Stomach (tissue), 8 donors: ENCODE measurements at regions not wholly inside any gene's neighbourhood (a gene's known extent, or its start where the extent isn't known, plus 50 kb on each side); places are given as distances from the start of the nearest gene placed in this dataset.

Source experiments
- DNase-seq, 2 donors: peaks; one replicate each; pipeline versions ENCODE4 v3.0.0 to v3.0.0-alpha.2; 2013 to 2019
- H3K27ac ChIP-seq, 5 donors: fragments of 200-600 bp in 4 of 5; sonication (generic) in 4 of 5; one replicate each; pipeline ENCODE4 v1.5.1; 2013 to 2019; ENCODE audit warnings: mild to moderate bottlenecking in 1 of 5, moderate library complexity in 1 of 5
- H3K27me3 ChIP-seq, 3 donors: fragments of 200-600 bp; sonication (generic); one replicate each; pipeline ENCODE4 v1.5.1; 2017 to 2019; ENCODE audit warnings: mixed run types in 1 of 3
- H3K36me3 ChIP-seq, 4 donors: fragments of 200-600 bp; sonication (generic); 1 replicate in 3 of 4; 2 replicates in 1 of 4; pipeline ENCODE4 v1.5.1; 2016 to 2019
- H3K4me1 ChIP-seq, 4 donors: fragments of 200-600 bp; sonication (generic); one replicate each; pipeline ENCODE4 v1.5.1; 2016 to 2019
- H3K4me3 ChIP-seq, 4 donors: fragments of 200-600 bp; sonication (generic) in 3 of 4; one replicate each; pipeline ENCODE4 v1.5.1; 2016 to 2019; ENCODE audit warnings: mild to moderate bottlenecking in 1 of 4
- H3K9me3 ChIP-seq, 4 donors: fragments of 200-600 bp; sonication (generic); one replicate each; pipeline ENCODE4 v1.5.1; 2016 to 2019
- EP300 ChIP-seq: sonication (generic); formaldehyde crosslinking; IDR thresholded peaks from one replicate; pipeline ENCODE4 v1.6.1; 2017; ENCODE audit warnings: antibody characterized with exemption
- POLR2A ChIP-seq, 4 donors: fragments of 450-650 bp; IDR thresholded peaks; one replicate each; pipeline ENCODE4 v1.6.1; 2016; ENCODE audit warnings: antibody characterized with exemption in 4 of 4, control low read depth in 2 of 4, mild to moderate bottlenecking in 1 of 4, moderate library complexity in 1 of 4
- POLR2AphosphoS5 ChIP-seq, 3 donors: sonication (generic); formaldehyde crosslinking; IDR thresholded peaks; one replicate each; pipeline ENCODE4 v1.6.1; 2016; ENCODE audit warnings: antibody characterized with exemption in 3 of 3
- WGBS, 5 donors: extraction: QIAGEN DNeasy Blood & Tissue Kit in 3 of 5; methylation state at CpG; one replicate each; pipeline versions ENCODE4 v1.1.5 to v1.1.7; 2013 to 2018; 5-methylcytosine and 5-hydroxymethylcytosine counted together
- intact Hi-C: fragments of 100-400 bp; cut with DNase I; formaldehyde crosslinking; loops from one replicate; pipeline ENCODE4 v1.15.1; 2023; ENCODE audit warnings: low total_unique reads
- TF ChIP-seq, protein P1 (sequence below), 7 experiments: fragments of 450-650 bp in 4 of 7; fragments of 200-600 bp in 3 of 7; sonication (generic) in 3 of 7; IDR thresholded peaks; one replicate each; pipeline ENCODE4 v1.5.1; 2016 to 2019; ENCODE audit warnings: antibody characterized with exemption in 7 of 7, control low read depth in 2 of 7, mild to moderate bottlenecking in 1 of 7
- donor health status: healthy with polysubstance abuse.
- donor health status: Bipolar disorder and iron deficiency.
- donor health status: healthy.

DNA sequence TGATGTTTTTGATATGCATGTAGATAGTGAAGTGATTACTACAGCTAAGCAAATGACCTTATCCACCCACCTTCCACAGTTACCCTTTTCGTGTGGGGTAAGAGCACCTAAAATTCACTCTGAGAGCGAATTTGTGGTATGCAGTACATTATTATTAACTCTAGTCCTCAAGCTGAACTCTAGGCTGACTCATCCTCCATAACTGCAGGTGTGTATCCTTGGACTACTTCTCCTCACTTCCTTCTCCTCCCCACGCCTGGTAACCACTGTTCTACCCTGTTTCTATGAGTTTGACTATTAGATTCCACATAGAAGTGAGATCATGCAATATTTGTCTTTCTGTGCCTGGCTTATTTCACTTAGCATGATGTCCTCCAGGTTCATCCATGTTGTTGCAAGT is 484.6 kb downstream of the GATA3 start:
- WGBS, 5 donors = 67 to 79% (median 73%) methylated on average over 3 of the region's 3 CpGs
- Histone ChIP-seq H3K27me3 (no peaks in the 10 kb centered on the region), H3K4me3 (no peak overlapping the region), H3K36me3 (no peaks in the 10 kb centered on the region), H3K4me1 (no peaks in the 10 kb centered on the region), H3K27ac (no peak overlapping the region), H3K9me3 (peaks cover 4 to 8% (median 6%) of the 10 kb centered on the region in 4 donors)
- TF ChIP-seq, protein P1, sequence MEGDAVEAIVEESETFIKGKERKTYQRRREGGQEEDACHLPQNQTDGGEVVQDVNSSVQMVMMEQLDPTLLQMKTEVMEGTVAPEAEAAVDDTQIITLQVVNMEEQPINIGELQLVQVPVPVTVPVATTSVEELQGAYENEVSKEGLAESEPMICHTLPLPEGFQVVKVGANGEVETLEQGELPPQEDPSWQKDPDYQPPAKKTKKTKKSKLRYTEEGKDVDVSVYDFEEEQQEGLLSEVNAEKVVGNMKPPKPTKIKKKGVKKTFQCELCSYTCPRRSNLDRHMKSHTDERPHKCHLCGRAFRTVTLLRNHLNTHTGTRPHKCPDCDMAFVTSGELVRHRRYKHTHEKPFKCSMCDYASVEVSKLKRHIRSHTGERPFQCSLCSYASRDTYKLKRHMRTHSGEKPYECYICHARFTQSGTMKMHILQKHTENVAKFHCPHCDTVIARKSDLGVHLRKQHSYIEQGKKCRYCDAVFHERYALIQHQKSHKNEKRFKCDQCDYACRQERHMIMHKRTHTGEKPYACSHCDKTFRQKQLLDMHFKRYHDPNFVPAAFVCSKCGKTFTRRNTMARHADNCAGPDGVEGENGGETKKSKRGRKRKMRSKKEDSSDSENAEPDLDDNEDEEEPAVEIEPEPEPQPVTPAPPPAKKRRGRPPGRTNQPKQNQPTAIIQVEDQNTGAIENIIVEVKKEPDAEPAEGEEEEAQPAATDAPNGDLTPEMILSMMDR (IDR thresholded peaks at IDR 0.05) = no peak
- TF ChIP-seq POLR2AphosphoS5 (IDR thresholded peaks at IDR 0.05) (no peak), EP300 (no peak), POLR2A (IDR thresholded peaks at IDR 0.05) (no peak)
- no peak for DNase-seq
- intact Hi-C loops = no loop called here

DNA sequence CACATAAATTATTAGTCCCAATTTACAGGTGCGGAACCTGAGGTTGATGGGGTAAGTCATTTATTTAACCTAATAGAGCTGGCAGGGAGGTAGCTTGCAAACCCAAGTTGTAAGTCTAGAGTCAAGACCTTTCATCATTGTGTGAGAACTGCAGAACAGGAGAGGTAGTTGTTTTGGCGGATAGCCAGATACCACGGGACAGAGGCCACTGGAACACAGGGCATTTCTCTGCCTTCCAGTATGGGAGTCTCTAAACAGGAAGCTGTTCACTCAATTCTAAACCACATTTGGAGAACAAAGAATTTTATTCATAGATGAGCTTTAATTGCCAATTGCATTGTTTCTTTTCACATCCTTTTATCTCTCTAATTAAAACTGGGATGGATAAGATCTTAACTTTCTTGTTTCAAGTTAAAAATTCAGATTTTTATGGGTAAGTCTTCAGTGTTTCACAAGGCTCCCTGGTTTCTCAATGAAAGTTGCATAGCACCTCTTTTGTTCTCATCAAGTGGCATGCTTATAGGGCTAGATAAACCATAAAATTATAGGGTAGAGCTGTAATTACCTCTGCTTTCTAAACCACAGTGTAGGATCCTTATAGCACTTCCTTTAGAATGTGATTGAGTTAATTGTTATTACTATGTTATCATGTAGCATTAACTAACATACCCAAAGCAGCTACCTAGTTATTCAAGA is 489.0 kb downstream of the GATA3 start:
- H3K4me1 ChIP-seq = no peaks in the 10 kb centered on the region
- TF ChIP-seq POLR2AphosphoS5 (IDR thresholded peaks at IDR 0.05) (no peak), POLR2A (IDR thresholded peaks at IDR 0.05) (no peak), EP300 (no peak)
- TF ChIP-seq, protein P1 (IDR thresholded peaks at IDR 0.05) = no peak
- H3K4me3 ChIP-seq = no peak overlapping the region
- 25 to 38% (median 31%) methylated on average over 3 of the region's 3 CpGs for WGBS, 5 donors
- peaks cover 4 to 16% (median 6%) of the 10 kb centered on the region in 4 donors for H3K9me3 ChIP-seq
- H3K27me3 ChIP-seq = no peaks in the 10 kb centered on the region
- intact Hi-C loops = no loop called here
- no peaks in the 10 kb centered on the region for H3K36me3 ChIP-seq
- no peak overlapping the region for H3K27ac ChIP-seq
- DNase-seq = peak; percentile 63 to 71

DNA sequence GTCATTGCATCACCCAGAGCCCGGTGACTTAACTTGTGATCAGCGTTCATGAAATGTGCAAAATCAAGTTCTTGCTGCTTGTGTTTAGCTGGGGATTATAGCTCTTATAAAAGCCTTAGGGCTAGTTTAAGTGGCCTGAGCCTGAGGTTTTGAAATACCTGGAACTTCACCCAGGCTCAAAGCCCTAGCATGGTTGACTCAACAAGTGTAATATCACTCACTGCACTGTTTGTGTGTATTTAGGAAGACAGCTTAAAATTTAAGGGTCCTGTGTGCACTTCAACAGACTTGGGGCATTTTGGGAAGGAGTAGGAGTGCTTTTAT is 489.5 kb downstream of the GATA3 start:
- Histone ChIP-seq H3K9me3 (peaks cover 4 to 16% (median 6%) of the 10 kb centered on the region in 4 donors), H3K36me3 (no peaks in the 10 kb centered on the region), H3K27ac (no peak overlapping the region), H3K27me3 (no peaks in the 10 kb centered on the region), H3K4me3 (no peak overlapping the region), H3K4me1 (no peaks in the 10 kb centered on the region)
- WGBS, 5 donors = 70 to 85% (median 75%) methylated on average over 2 of the region's 2 CpGs
- intact Hi-C loops = no loop called here
- TF ChIP-seq POLR2AphosphoS5 (IDR thresholded peaks at IDR 0.05) = no peak
- DNase-seq = peak in 1 of 2 donors; percentile 9

DNA sequence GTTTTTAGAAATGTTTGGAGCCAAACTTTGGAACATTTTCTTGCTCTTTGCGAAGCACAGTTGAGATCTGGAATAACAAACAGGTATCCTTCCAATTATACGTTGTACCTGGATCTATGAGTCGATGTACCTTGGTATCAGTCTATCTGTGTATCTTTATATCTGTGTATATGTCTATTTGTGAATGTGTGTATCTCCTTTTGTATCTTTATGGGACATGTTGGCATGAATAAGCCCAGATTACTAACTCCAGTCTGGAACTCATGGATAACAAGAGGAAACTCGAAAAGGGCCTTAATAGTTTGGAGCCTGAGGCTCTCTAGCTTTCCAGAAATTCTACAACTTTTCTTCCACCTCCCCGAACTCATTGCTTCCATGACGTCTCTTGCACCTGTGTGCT is 490.0 kb downstream of the GATA3 start:
- TF ChIP-seq, protein P1 (IDR thresholded peaks at IDR 0.05) = no peak
- TF ChIP-seq EP300 (no peak), POLR2A (IDR thresholded peaks at IDR 0.05) (no peak), POLR2AphosphoS5 (IDR thresholded peaks at IDR 0.05) (no peak)
- intact Hi-C loops = no loop called here
- 86 to 95% (median 91%) methylated on average over 6 of the region's 6 CpGs for WGBS, 5 donors
- Histone ChIP-seq H3K36me3 (no peaks in the 10 kb centered on the region), H3K4me1 (no peaks in the 10 kb centered on the region), H3K27me3 (no peaks in the 10 kb centered on the region), H3K27ac (no peak overlapping the region), H3K9me3 (peaks cover 2 to 11% (median 6%) of the 10 kb centered on the region in 4 donors), H3K4me3 (no peak overlapping the region)
- no peak for DNase-seq

DNA sequence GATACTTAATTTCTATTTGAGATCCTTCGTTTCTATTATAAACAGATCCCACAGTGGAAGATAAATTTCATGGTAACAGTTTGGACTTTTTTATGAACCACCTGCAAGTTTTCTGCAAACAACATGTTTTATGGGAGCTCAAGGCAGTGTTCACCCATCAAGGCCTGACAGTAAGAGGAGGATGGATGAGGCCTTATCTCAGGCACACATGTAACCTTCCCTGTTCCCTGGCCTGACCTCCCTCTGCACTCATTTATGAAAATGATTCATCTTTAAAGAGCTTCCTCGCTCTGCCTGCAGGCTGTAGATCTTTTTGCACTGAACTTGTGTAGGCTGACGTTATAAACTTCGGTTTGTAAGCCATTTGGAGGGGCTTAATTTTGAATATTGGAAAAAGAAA is 500.1 kb downstream of the GATA3 start:
- no peaks in the 10 kb centered on the region for H3K4me1 ChIP-seq
- WGBS, 5 donors = 52 to 73% (median 61%) methylated on average over 4 of the region's 4 CpGs
- H3K4me3 ChIP-seq = no peak overlapping the region
- TF ChIP-seq POLR2AphosphoS5 (IDR thresholded peaks at IDR 0.05) (no peak), EP300 (no peak), POLR2A (IDR thresholded peaks at IDR 0.05) (no peak)
- TF ChIP-seq, protein P1 (IDR thresholded peaks at IDR 0.05) = no peak
- intact Hi-C loops = no loop called here
- H3K9me3 ChIP-seq = no peaks in the 10 kb centered on the region
- no peaks in the 10 kb centered on the region for H3K36me3 ChIP-seq
- no peak for DNase-seq
- H3K27ac ChIP-seq = no peak overlapping the region
- no peaks in the 10 kb centered on the region for H3K27me3 ChIP-seq
